OCI-LY7 (cell line): ENCODE measurements at regions not wholly inside any gene's neighbourhood (a gene's known extent, or its start where the extent isn't known, plus 50 kb on each side); places are given as distances from the start of the nearest gene placed in this dataset.

Source experiments
- BruUV-seq: library from RNA; stranded (reverse); fragments of 400-500 nt; replicated peaks from 2 replicates; lab custom pipeline; 2021; lab: Mats Ljungman, UMichigan
- CTCF ChIA-PET: fragments of 300-600 bp; sonication (Branson Sonifier 250); formaldehyde crosslinking; loops from one replicate; lab custom pipeline; 2022; ENCODE audit warnings: antibody characterized with exemption; ENCODE audit not compliant: unreplicated experiment; lab: Charles Lee
- POLR2A ChIA-PET: fragments of 300-600 bp; sonication (Branson Sonifier 250); formaldehyde crosslinking; loops from one replicate; lab custom pipeline; 2022; ENCODE audit warnings: antibody characterized with exemption; lab: Charles Lee
- DNase-seq: peaks from one replicate; pipeline ENCODE4 v3.0.0-alpha.2; 2015; ENCODE audit warnings: low spot score
- H2AFZ ChIP-seq: fragments of 200-600 bp; sonication (generic), shearing (Covaris generic); 2 replicates; pipeline ENCODE4 v1.6.1; 2014; ENCODE audit warnings: mild to moderate bottlenecking, antibody characterized with exemption, low read length, moderate library complexity
- H3K27ac ChIP-seq: fragments of 200-600 bp; sonication (generic); 2 replicates; pipeline ENCODE4 v1.5.1; 2014; ENCODE audit warnings: mixed run types, low read depth, mild to moderate bottlenecking, moderate library complexity, low read length, inconsistent platforms; ENCODE audit not compliant: poor library complexity, severe bottlenecking
- H3K36me3 ChIP-seq: fragments of 200-600 bp; sonication (generic); 2 replicates; pipeline ENCODE4 v1.6.1; 2014; ENCODE audit warnings: mild to moderate bottlenecking, antibody characterized with exemption, low read length, moderate library complexity, mixed read lengths; ENCODE audit not compliant: insufficient read depth
- H3K4me1 ChIP-seq: fragments of 200-600 bp; sonication (generic); 2 replicates; pipeline ENCODE4 v1.5.1; 2014; ENCODE audit warnings: mild to moderate bottlenecking, low read length; ENCODE audit not compliant: insufficient read depth, poor library complexity, severe bottlenecking
- H3K4me2 ChIP-seq: fragments of 200-600 bp; sonication (generic); 2 replicates; pipeline ENCODE4 v1.6.1; 2014; ENCODE audit warnings: mild to moderate bottlenecking, low read length
- H3K4me3 ChIP-seq: fragments of 200-600 bp; sonication (generic); 2 replicates; pipeline ENCODE4 v1.5.1; 2014; ENCODE audit warnings: mild to moderate bottlenecking, low read depth, low read length; ENCODE audit not compliant: poor library complexity, severe bottlenecking
- H3K79me2 ChIP-seq: fragments of 200-600 bp; sonication (generic); 2 replicates; pipeline ENCODE4 v1.6.1; 2016; ENCODE audit warnings: low read depth, mild to moderate bottlenecking, low read length, moderate library complexity, mixed read lengths; ENCODE audit not compliant: insufficient read depth
- H3K9me2 ChIP-seq: fragments of 200-600 bp; sonication (generic); 2 replicates; pipeline ENCODE4 v1.6.1; 2016; ENCODE audit warnings: mild to moderate bottlenecking, low read length, mixed read lengths; ENCODE audit not compliant: insufficient read depth
- H3K9me3 ChIP-seq: fragments of 200-600 bp; sonication (generic); 2 replicates; pipeline ENCODE4 v1.6.1; 2014; ENCODE audit warnings: mild to moderate bottlenecking, mixed run types, low read length, mixed read lengths
- H4K20me1 ChIP-seq: fragments of 200-600 bp; sonication (generic); 2 replicates; pipeline ENCODE4 v1.6.1; 2014; ENCODE audit warnings: mild to moderate bottlenecking, antibody characterized with exemption, low read length, moderate library complexity, mixed read lengths; ENCODE audit not compliant: insufficient read depth
- CTCF ChIP-seq: fragments of 200-600 bp; sonication (generic); conservative IDR thresholded peaks from 2 replicates; pipeline ENCODE4 v1.5.1; 2014; ENCODE audit warnings: mild to moderate bottlenecking, antibody characterized with exemption, low read length, moderate library complexity, mixed read lengths
- EZH2phosphoT487 ChIP-seq: fragments of 200-600 bp; sonication (generic); IDR thresholded peaks from 2 replicates; pipeline ENCODE4 v1.6.1; 2018; ENCODE audit warnings: low read depth, borderline replicate concordance, mild to moderate bottlenecking, mixed run types, antibody characterized with exemption, low read length, moderate library complexity, mixed read lengths
- intact Hi-C: fragments of 100-400 bp; cut with micrococcal nuclease; formaldehyde crosslinking; loops from one replicate; pipeline ENCODE4 v1.10.0; 2022; ENCODE audit not compliant: unreplicated experiment

GRCh38 chr6:18561037-18561750, 174.0 kb downstream of the RNF144B start:
- POLR2A ChIA-PET = interaction anchor here (0.5 kb wide), 1 partner anchor 713 kb away, joined by 6 read pairs; no protein-coding TSS in a partner anchor
- CTCF ChIA-PET = no interaction called here

GRCh38 chr6:18562726-18563125, 175.6 kb downstream of the RNF144B start:
- Histone ChIP-seq H3K79me2 (no peaks in the 10 kb centered on the region), H3K4me2 (no peak overlapping the region), H3K27ac (no peak overlapping the region), H3K4me1 (no peaks in the 10 kb centered on the region), H3K36me3 (no peaks in the 10 kb centered on the region), H4K20me1 (no peaks in the 10 kb centered on the region), H2AFZ (no peak overlapping the region), H3K9me2 (no peaks in the 10 kb centered on the region), H3K9me3 (0 out of 2 replicates have a peak, but pooled peaks cover 4% of the 10 kb centered on the region), H3K4me3 (no peak overlapping the region)
- ChIA-PET POLR2A (no interaction called here), CTCF (no interaction called here)
- TF ChIP-seq CTCF (no peak), EZH2phosphoT487 (no peak)
- no peak for DNase-seq
- intact Hi-C loops = no loop called here
- BruUV-seq = no TSS peak

More at GRCh38 chr6:18561037-18561750, 174.0 kb downstream of the RNF144B start:
- H2AFZ ChIP-seq = no peak overlapping the region
- no peaks in the 10 kb centered on the region for H3K9me3 ChIP-seq
- H3K4me1 ChIP-seq = no peaks in the 10 kb centered on the region
- H3K27ac ChIP-seq = no peak overlapping the region
- DNase-seq = no peak
- H3K36me3 ChIP-seq = no peaks in the 10 kb centered on the region
- H3K4me2 ChIP-seq = no peak overlapping the region
- H3K4me3 ChIP-seq = no peak overlapping the region
- TF ChIP-seq EZH2phosphoT487 = no peak
- no peaks in the 10 kb centered on the region for H3K79me2 ChIP-seq
- no peaks in the 10 kb centered on the region for H4K20me1 ChIP-seq
- intact Hi-C loops = no loop called here
- no TSS peak for BruUV-seq
- H3K9me2 ChIP-seq = no peaks in the 10 kb centered on the region

- BruUV-seq = no TSS peak
- Histone ChIP-seq H3K4me3 (no peak overlapping the region), H2AFZ (no peak overlapping the region), H3K9me3 (0 out of 2 replicates have a peak, but pooled peaks cover 4% of the 10 kb centered on the region), H3K4me1 (no peaks in the 10 kb centered on the region), H3K4me2 (no peak overlapping the region), H3K27ac (no peak overlapping the region), H4K20me1 (no peaks in the 10 kb centered on the region), H3K36me3 (no peaks in the 10 kb centered on the region), H3K9me2 (no peaks in the 10 kb centered on the region), H3K79me2 (no peaks in the 10 kb centered on the region)
- intact Hi-C loops = no loop called here
- CTCF ChIA-PET = no interaction called here
- POLR2A ChIA-PET = no interaction called here
- no peak for DNase-seq
- no peak for TF ChIP-seq EZH2phosphoT487
- TF ChIP-seq CTCF = no peak
These were observed 177.6 kb downstream of the RNF144B start for GRCh38 chr6:18564775-18565174.
